GM21515 (cell line): ENCODE measurements at regions not wholly inside any gene's neighbourhood (a gene's known extent, or its start where the extent isn't known, plus 50 kb on each side); places are given as distances from the start of the nearest gene placed in this dataset.
"Not testable (repeated sequence)": the region's sequence is repeated elsewhere in the genome, so short reads cannot be mapped to it uniquely, and the experiment has no call there.

Experiments used
- ATAC-seq: cut with Tn5 transposase; IDR thresholded peaks from one replicate; pipeline ENCODE4 v1.9.1; 2021; ENCODE audit not compliant: unreplicated experiment

- ATAC-seq = no peak
These were observed 1009.7 kb upstream of the GJE1 start for GRCh38 chr6:141123049-141123448.

DNA sequence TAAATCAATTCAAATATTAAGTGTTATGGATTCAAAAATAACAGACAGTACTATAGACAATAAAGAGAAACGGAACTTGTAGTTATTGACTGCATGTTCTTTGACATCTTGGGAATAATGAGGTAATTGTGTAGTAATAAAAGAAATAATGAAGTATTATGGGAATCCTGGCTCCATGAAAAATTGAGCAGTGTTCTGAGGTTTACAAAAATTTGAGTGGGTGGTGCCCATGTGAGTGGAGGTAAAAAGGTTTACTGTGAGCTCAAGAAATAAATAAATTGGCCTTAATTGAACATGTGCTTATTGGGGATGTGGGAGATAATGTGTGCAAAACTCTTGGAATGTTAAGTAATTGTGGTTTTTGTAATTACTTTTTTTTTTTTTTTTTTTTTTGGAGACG, 1013.7 kb upstream of the GJE1 start:
- ATAC-seq = no peak

GRCh38 chr6:141117874-141118273, 1014.9 kb upstream of the GJE1 start:
- no peak for ATAC-seq

GRCh38 chr6:141110481-141110880, 1022.2 kb upstream of the GJE1 start:
- no peak for ATAC-seq

DNA sequence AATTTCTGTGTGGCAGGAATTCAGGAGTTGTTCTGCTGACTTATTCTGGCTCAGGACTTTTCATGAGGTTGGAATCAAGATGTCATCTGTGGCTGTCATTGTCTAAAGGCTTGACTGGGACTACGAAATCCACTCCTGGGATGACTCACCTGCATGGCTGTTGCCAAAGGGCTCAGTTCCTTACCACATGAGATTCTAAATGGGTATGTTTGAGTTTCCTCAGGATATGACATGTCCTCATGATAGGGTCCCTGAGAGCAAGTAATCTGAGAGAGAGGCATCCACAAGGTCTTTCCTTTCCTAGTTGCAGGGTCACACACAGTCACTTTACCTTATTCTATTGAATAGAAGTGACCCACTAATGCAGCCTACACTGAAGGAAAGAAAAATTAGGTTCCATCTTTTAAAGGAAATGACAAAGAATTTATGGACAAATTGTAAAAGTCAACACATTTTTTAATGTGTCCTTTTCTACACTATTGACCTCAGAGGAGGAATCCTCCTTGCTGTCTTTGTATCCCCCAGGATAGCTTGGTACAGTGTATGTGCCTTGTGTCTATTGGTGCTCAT, 1025.0 kb upstream of the GJE1 start:
- no peak for ATAC-seq

GRCh38 chr6:141105481-141105880, 1027.2 kb upstream of the GJE1 start:
- no peak for ATAC-seq

DNA sequence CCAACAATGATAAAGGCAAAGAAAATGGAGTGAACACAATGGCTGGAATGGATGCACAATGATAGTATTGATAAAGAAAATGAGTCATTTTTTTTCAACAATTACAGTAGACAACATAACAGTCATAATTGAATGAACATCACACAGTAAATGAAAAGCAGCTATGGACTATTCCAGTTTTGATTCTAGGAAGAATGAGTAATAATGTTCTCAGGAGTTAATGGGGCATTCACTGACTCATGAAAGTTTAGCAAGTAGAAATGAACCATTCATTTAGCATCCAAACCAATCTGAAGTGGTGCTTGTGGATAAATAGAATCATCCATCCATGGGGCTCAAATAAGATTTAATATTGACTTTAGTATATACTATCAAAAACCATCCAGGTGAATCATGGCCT, 1029.5 kb upstream of the GJE1 start:
- ATAC-seq = no peak

GRCh38 chr6:141097471-141097870, 1035.3 kb upstream of the GJE1 start:
- ATAC-seq = no peak

DNA sequence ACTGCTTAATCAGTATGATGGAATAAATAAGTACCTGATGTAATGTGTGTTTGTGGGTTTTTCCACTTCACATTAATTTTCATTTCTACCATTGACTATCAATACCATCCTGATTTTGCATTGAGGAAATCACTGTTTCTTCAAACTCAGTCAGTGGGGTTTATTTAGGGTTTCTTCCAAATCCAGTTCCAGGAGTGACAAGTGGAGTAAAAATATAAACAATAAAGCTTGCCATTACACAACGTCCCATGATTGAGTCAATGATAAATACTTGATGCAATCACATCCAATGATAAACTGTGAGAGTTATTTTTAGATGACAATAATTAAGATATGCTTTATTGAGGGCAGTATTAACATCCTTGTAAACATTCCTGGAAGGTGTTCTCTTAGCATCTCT, 1037.4 kb upstream of the GJE1 start:
- ATAC-seq = no peak

DNA sequence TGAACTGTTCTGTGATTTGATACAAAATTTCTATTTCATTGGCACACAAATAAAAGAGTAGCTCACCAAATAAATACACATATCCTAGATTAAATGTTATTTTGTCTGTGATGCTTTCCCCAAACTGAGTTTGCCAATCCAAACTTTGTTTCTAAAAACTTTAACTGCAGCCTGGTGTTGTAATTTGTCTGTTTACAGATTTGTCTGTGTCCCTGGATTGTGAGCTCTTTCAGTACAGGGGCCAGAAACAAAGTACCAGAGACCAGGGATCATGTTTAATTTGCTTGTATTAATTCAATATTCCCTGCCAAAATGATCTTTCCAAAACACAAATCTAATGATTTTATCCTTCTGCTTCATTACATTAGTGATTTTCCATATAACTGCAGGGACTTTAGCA, 1044.6 kb upstream of the GJE1 start:
- ATAC-seq = no peak

- peak; percentile 79 for ATAC-seq
These were observed 1055.1 kb upstream of the GJE1 start for GRCh38 chr6:141077355-141078333.

DNA sequence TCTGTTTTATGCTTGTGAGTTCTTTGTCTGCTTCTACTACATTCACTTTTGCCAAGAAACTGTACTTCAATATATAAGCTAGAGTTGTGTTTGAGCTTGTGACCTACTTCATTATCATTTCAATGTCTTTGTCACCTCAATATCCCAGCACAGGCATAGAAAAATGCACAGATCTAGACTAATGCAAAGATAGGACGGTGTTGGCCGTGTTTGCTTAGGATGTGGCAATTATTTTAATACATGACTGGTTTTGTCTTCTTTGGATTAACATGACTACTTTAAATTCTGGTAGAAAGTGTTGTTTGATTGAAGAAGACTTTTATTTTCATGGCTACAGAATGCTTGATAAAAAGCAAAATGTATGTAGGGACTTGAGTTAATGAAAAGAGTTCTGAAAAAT, 1075.0 kb upstream of the GJE1 start:
- ATAC-seq = no peak

DNA sequence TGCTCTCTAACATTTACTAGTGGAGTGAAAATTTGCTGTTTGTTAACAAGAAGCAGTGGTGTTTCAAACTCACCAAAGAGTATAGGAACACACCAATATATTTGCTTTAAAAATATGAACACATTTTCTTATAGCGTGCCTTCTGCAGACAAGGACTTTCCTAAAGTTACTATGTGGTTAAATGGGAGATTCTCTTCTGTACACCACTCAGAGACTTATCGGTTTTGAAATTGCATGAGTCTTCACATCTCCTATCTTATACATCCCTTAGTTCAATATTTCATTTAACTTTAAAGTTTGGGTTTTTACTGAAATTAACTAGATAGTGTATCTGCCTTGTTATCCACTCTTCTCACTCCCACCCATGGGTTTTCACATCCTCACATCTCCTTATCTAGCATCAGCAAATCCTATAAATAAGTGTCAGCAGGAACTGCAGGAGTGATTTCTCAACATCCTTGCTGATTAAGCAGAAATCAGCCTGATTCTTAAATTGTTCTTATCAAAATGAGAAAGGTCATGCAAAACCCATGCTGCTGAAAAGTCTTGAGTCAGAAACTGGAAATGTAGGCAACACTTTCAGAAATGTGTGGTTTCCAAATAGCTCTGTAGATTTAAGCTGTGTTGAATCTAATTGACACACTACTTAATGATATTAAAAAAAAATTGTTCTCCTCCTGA, 1075.6 kb upstream of the GJE1 start:
- no peak for ATAC-seq

DNA sequence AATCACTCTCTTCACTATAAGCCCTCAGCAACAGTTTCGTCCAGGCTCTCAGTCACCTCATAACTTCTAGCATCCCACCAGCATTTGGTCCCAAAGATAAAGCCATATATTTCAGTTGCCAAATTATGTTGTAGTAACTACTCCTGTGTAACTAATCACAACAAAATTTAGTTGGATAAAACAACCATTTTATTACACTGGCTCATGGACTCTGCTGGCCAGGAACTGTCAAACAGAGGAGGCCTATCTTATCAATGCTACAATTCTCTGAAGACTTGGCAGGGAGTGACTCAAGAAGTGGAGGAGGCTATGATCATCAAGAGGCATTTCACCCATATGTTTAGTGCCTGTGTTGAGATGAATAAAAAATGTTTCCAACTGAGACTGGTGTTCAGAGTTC, 1082.3 kb upstream of the GJE1 start:
- no peak for ATAC-seq

GRCh38 chr6:141048451-141048850, 1084.3 kb upstream of the GJE1 start:
- ATAC-seq = no peak

- not testable (repeated sequence) for ATAC-seq
These were observed 1086.2 kb upstream of the GJE1 start for GRCh38 chr6:141046496-141046895.

DNA sequence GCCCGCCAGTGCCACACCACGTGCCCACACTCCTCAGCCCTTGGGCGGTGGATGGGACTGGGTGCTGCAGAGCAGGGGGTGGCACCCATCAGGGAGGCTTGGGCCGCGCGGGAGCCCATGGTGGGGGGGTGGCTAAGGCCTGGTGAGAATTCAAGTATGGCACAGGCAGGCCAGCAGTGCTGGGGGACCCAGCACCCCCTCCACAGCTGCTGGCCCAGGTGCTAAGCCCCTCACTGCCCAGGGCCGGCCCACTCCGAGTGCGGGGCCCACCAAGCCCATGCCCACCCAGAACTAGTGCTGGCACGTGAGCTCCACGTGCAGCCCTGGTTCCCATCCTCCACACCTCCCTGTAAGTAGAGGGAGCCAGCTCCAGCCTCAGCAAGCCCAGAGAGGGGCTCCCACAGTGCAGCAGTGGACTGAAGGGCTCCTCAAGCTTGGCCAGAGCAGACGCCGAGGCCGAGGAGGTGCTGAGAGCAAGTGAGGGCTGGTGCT, 1091.1 kb upstream of the GJE1 start:
- no peak for ATAC-seq

DNA sequence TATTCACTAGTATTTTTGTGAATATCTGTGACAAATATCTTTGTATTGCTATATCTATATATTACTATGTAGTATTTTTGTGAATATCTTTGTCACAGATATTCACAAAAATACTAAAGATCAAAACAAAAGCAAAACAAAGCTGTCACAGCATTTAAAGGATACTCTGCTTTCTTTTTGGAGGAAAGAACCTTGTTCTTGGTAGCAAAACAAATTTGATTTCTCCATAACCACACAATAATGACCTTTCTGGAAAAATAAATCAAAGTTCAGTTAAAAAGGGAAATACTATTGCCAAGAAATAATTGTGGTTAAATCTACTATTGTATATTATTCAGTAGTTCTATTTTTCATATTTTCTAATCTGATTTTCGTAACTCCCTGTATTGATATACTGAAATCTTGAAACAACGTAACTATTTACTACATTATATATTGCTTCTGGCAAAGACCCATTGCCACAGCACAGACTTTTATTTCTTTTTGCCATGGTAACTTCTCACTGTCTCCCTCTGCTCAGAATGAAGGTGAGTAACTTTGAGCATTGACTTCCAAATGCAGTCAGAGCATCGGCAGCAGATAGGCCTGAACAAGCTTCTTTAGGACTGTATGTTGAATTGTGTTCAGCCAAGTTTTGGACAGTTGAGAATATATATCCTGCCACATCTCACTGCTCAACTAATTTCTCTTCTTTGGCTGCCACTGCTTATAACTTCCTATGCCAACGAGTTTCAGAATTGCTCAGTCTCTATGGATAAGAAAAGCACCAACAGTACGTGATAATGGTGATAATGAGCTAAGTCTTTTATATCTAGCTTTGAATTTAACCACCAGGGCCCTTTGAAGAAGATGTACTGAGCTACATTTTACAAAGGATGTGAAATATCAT, 1097.2 kb upstream of the GJE1 start:
- ATAC-seq = no peak

GRCh38 chr6:141033101-141033500, 1099.6 kb upstream of the GJE1 start:
- ATAC-seq = no peak

GRCh38 chr6:141029908-141030307, 1102.8 kb upstream of the GJE1 start:
- ATAC-seq = no peak

- ATAC-seq = no peak
These were observed 1103.9 kb upstream of the GJE1 start for GRCh38 chr6:141028791-141029280.
